Lower leg skin (tissue), 3 donors: ENCODE measurements at regions not wholly inside any gene's neighbourhood (a gene's known extent, or its start where the extent isn't known, plus 50 kb on each side); places are given as distances from the start of the nearest gene placed in this dataset.

Experiments used
- POLR2A ChIP-seq, 2 donors: fragments of 450-650 bp; IDR thresholded peaks; one replicate each; pipeline ENCODE4 v1.6.1; 2016 to 2017; ENCODE audit warnings: antibody characterized with exemption in 2 of 2, mild to moderate bottlenecking in 1 of 2, moderate library complexity in 1 of 2
- TF ChIP-seq, protein P1 (sequence below), 3 donors: fragments of 450-650 bp; IDR thresholded peaks; one replicate each; pipeline ENCODE4 v1.5.1; 2016; ENCODE audit warnings: antibody characterized with exemption in 3 of 3, mild to moderate bottlenecking in 3 of 3, moderate library complexity in 2 of 3

DNA sequence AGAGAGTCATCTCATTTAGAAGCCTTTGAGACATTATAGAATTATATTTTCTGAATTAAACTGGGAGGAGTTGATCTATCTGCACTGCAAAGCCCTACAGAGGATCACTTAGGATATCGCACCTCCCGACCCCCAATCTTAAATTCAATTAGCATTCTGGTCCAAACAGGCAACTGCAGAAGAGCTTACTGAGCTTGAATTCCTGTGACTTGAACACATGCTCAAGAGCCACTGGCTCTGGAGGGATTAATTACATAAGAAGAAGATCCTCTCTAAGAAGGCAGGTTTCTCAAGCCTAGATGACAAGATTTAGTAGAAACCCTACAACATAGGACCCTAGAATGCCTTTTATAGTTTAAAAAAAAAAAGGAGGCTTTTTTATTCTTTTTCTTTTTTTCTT, 548.9 kb downstream of the ARAP2 start:
- TF ChIP-seq, protein P1, sequence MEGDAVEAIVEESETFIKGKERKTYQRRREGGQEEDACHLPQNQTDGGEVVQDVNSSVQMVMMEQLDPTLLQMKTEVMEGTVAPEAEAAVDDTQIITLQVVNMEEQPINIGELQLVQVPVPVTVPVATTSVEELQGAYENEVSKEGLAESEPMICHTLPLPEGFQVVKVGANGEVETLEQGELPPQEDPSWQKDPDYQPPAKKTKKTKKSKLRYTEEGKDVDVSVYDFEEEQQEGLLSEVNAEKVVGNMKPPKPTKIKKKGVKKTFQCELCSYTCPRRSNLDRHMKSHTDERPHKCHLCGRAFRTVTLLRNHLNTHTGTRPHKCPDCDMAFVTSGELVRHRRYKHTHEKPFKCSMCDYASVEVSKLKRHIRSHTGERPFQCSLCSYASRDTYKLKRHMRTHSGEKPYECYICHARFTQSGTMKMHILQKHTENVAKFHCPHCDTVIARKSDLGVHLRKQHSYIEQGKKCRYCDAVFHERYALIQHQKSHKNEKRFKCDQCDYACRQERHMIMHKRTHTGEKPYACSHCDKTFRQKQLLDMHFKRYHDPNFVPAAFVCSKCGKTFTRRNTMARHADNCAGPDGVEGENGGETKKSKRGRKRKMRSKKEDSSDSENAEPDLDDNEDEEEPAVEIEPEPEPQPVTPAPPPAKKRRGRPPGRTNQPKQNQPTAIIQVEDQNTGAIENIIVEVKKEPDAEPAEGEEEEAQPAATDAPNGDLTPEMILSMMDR (IDR thresholded peaks at IDR 0.05) = no peak
- TF ChIP-seq POLR2A (IDR thresholded peaks at IDR 0.05) = no peak
